Fibroblast of lung (primary cell): ENCODE measurements at regions not wholly inside any gene's neighbourhood (a gene's known extent, or its start where the extent isn't known, plus 50 kb on each side); places are given as distances from the start of the nearest gene placed in this dataset.

Experiments
- DNase-seq, 2 donors: peaks; one replicate each; pipeline versions ENCODE4 v3.0.0 to v3.0.0-alpha.2; 2010; ENCODE audit warnings: low read depth in 2 of 2
- H2AFZ ChIP-seq: 2 replicates; pipeline ENCODE4 v1.5.1; 2012; ENCODE audit warnings: low read length, control low read depth, inconsistent platforms
- H3K27ac ChIP-seq: 2 replicates; pipeline ENCODE4 v1.5.1; 2011; ENCODE audit warnings: low read length, control low read depth; ENCODE audit not compliant: insufficient read depth
- H3K27me3 ChIP-seq: 2 replicates; pipeline ENCODE4 v1.5.1; 2011; ENCODE audit warnings: mild to moderate bottlenecking, low read length; ENCODE audit not compliant: control insufficient read depth, insufficient read depth
- H3K36me3 ChIP-seq: 2 replicates; pipeline ENCODE4 v1.5.1; 2011; ENCODE audit warnings: low read length; ENCODE audit not compliant: control insufficient read depth, insufficient read depth
- H3K4me1 ChIP-seq: 2 replicates; pipeline ENCODE4 v1.5.1; 2011; ENCODE audit warnings: low read length; ENCODE audit not compliant: control insufficient read depth, insufficient read depth; ENCODE audit errors: extremely low read depth
- H3K4me2 ChIP-seq: 2 replicates; pipeline ENCODE4 v1.5.1; 2011; ENCODE audit warnings: low read length, control low read depth; ENCODE audit not compliant: insufficient read depth; ENCODE audit errors: extremely low read depth
- H3K4me3 ChIP-seq, 4 experiments: fragments of 200-600 bp in 1 of 4; sonication (generic) in 1 of 4; replicated peaks in 1 of 4; 2 replicates each; pipeline ENCODE4 v1.5.1; 2011 to 2016; ENCODE audit warnings: low read length in 4 of 4, low read depth in 3 of 4, mild to moderate bottlenecking in 3 of 4, control low read depth in 2 of 4, inconsistent platforms in 1 of 4, mixed read lengths in 1 of 4; ENCODE audit not compliant: insufficient read depth in 1 of 4; ENCODE audit errors: control extremely low read depth in 1 of 4
- H3K79me2 ChIP-seq: 2 replicates; pipeline ENCODE4 v1.5.1; 2012; ENCODE audit warnings: mild to moderate bottlenecking, low read length, inconsistent platforms; ENCODE audit not compliant: control insufficient read depth, insufficient read depth
- H3K9ac ChIP-seq: 2 replicates; pipeline ENCODE4 v1.5.1; 2011; ENCODE audit warnings: mild to moderate bottlenecking, low read length, control low read depth; ENCODE audit not compliant: insufficient read depth
- H3K9me3 ChIP-seq: 2 replicates; pipeline ENCODE4 v1.5.1; 2012; ENCODE audit warnings: low read depth, low read length; ENCODE audit not compliant: control insufficient read depth, insufficient read depth
- H4K20me1 ChIP-seq: 2 replicates; pipeline ENCODE4 v1.5.1; 2011; ENCODE audit warnings: low read length; ENCODE audit not compliant: control insufficient read depth, insufficient read depth; ENCODE audit errors: extremely low read depth
- CTCF ChIP-seq, 2 donors: IDR thresholded peaks in 1 of 2; conservative IDR thresholded peaks in 1 of 2; 1 replicate in 1 of 2; 2 replicates in 1 of 2; pipeline ENCODE4 v1.5.1; 2011 to 2012; ENCODE audit warnings: low read length in 2 of 2, control low read depth in 1 of 2, inconsistent platforms in 1 of 2, low read depth in 1 of 2, mild to moderate bottlenecking in 1 of 2
- EZH2 ChIP-seq: IDR thresholded peaks from 2 replicates; pipeline ENCODE4 v1.5.1; 2012; ENCODE audit warnings: low read length, control low read depth, mild to moderate bottlenecking; ENCODE audit errors: missing control alignments

- Histone ChIP-seq H3K27me3 (no peaks in the 10 kb centered on the region), H3K4me1 (no peaks in the 10 kb centered on the region), H2AFZ (no peak overlapping the region), H3K36me3 (no peaks in the 10 kb centered on the region), H3K4me2 (no peak overlapping the region), H3K9me3 (no peaks in the 10 kb centered on the region), H3K79me2 (no peaks in the 10 kb centered on the region), H3K9ac (no peak overlapping the region), H4K20me1 (no peaks in the 10 kb centered on the region), H3K4me3 (no peak overlapping the region), H3K27ac (no peak overlapping the region)
- DNase-seq: no peak
- TF ChIP-seq EZH2 (no peak), CTCF (conservative IDR thresholded peaks at IDR 0.05 in 1 of 2, IDR thresholded peaks at IDR 0.05 in 1 of 2; ENCODE audit: low read depth in 1 of 2, low read length in 2 of 2) (no peak)
Observed at GRCh38 chr22:23405366-23405851, 174.7 kb downstream of the IGLL1 start.

- no peaks in the 10 kb centered on the region for H3K79me2 ChIP-seq
- no peaks in the 10 kb centered on the region for H3K27me3 ChIP-seq
- H3K9ac ChIP-seq: no peak overlapping the region
- H3K4me2 ChIP-seq: no peak overlapping the region
- DNase-seq: peak in 1 of 2 donors; percentile 22
- H3K4me1 ChIP-seq: no peaks in the 10 kb centered on the region
- no peak for TF ChIP-seq EZH2
- no peak for TF ChIP-seq CTCF (conservative IDR thresholded peaks at IDR 0.05 in 1 of 2, IDR thresholded peaks at IDR 0.05 in 1 of 2; ENCODE audit: low read depth in 1 of 2, low read length in 2 of 2)
- H3K36me3 ChIP-seq: no peaks in the 10 kb centered on the region
- H4K20me1 ChIP-seq: no peaks in the 10 kb centered on the region
- H3K27ac ChIP-seq: no peak overlapping the region
- no peaks in the 10 kb centered on the region for H3K9me3 ChIP-seq
- H3K4me3 ChIP-seq: no peak overlapping the region
- no peak overlapping the region for H2AFZ ChIP-seq
Observed at GRCh38 chr22:23404689-23405365, 175.3 kb downstream of the IGLL1 start.

GRCh38 chr22:23403720-23404688 is 176.1 kb downstream of the IGLL1 start:
- Histone ChIP-seq H3K27me3 (no peaks in the 10 kb centered on the region), H3K4me2 (no peak overlapping the region), H2AFZ (no peak overlapping the region), H3K36me3 (no peaks in the 10 kb centered on the region), H3K9me3 (no peaks in the 10 kb centered on the region), H3K79me2 (no peaks in the 10 kb centered on the region), H4K20me1 (no peaks in the 10 kb centered on the region), H3K4me3 (no peak overlapping the region), H3K27ac (no peak overlapping the region), H3K9ac (no peak overlapping the region), H3K4me1 (no peaks in the 10 kb centered on the region)
- TF ChIP-seq CTCF (conservative IDR thresholded peaks at IDR 0.05 in 1 of 2, IDR thresholded peaks at IDR 0.05 in 1 of 2; ENCODE audit: low read depth in 1 of 2, low read length in 2 of 2) (no peak), EZH2 (no peak)
- peak in 1 of 2 donors; percentile 10 for DNase-seq
